Lower lobe of right lung (tissue), 2 donors: ENCODE measurements at regions not wholly inside any gene's neighbourhood (a gene's known extent, or its start where the extent isn't known, plus 50 kb on each side); places are given as distances from the start of the nearest gene placed in this dataset.
A peak's percentile ranks its signal among the peaks of the same experiment; 100 is the strongest.
"Not testable (repeated sequence)": the region's sequence is repeated elsewhere in the genome, so short reads cannot be mapped to it uniquely, and the experiment has no call there.

Experiments
- ATAC-seq, 2 donors: fragments of 200-7000 bp; cut with Tn5 transposase; one replicate each; pipeline ENCODE4 v1.9.1; 2020 to 2022; ENCODE audit warnings: mild to moderate bottlenecking in 2 of 2, moderate library complexity in 2 of 2
- DNase-seq: peaks from one replicate; pipeline ENCODE4 v3.0.0-alpha.2; 2020
- H3K27ac ChIP-seq: fragments of 200-600 bp; one replicate; pipeline ENCODE4 v1.8.0; 2022
- H3K27me3 ChIP-seq: fragments of 200-600 bp; one replicate; pipeline ENCODE4 v1.8.0; 2022; ENCODE audit warnings: low read depth
- H3K36me3 ChIP-seq: fragments of 200-600 bp; one replicate; pipeline ENCODE4 v1.8.0; 2022; ENCODE audit warnings: mild to moderate bottlenecking
- H3K4me1 ChIP-seq: fragments of 200-600 bp; one replicate; pipeline ENCODE4 v1.8.0; 2022
- H3K4me3 ChIP-seq: fragments of 200-600 bp; one replicate; pipeline ENCODE4 v1.8.0; 2022; ENCODE audit warnings: mild to moderate bottlenecking
- H3K9me3 ChIP-seq: fragments of 200-600 bp; one replicate; pipeline ENCODE4 v1.8.0; 2022
- CTCF ChIP-seq: fragments of 200-600 bp; IDR thresholded peaks from one replicate; pipeline ENCODE4 v1.8.0; 2022; ENCODE audit warnings: antibody characterized with exemption, mild to moderate bottlenecking
- intact Hi-C: fragments of 100-400 bp; cut with DNase I; formaldehyde crosslinking; loops from one replicate; pipeline ENCODE4 v1.11.0; 2022
- donor health status: DM: no; HTN: yes; CAD: no; lungs with severe emphysema.

GRCh38 chr6:164051427-164051826 lies 636.9 kb downstream of the QKI start:
- ATAC-seq (no peak), DNase-seq (no peak)
- intact Hi-C loops = no loop called here
- no peaks in the 10 kb centered on the region for H3K4me1 ChIP-seq
- no peaks in the 10 kb centered on the region for H3K36me3 ChIP-seq
- H3K27me3 ChIP-seq = no peaks in the 10 kb centered on the region
- H3K4me3 ChIP-seq = no peak overlapping the region
- H3K27ac ChIP-seq = no peak overlapping the region
- no peaks in the 10 kb centered on the region for H3K9me3 ChIP-seq
- no peak for TF ChIP-seq CTCF

- Histone ChIP-seq H3K36me3 (no peaks in the 10 kb centered on the region), H3K4me1 (no peaks in the 10 kb centered on the region), H3K27me3 (no peaks in the 10 kb centered on the region), H3K27ac (no peak overlapping the region), H3K4me3 (no peak overlapping the region), H3K9me3 (no peaks in the 10 kb centered on the region)
- DNase-seq = no peak
- TF ChIP-seq CTCF = no peak
- intact Hi-C loops = no loop called here
- ATAC-seq = no peak
These were observed 635.0 kb downstream of the QKI start for GRCh38 chr6:164049517-164049988.

GRCh38 chr6:164048840-164049516 lies 634.5 kb downstream of the QKI start:
- DNase-seq (no peak), ATAC-seq (no peak)
- Histone ChIP-seq H3K4me3 (no peak overlapping the region), H3K27ac (no peak overlapping the region), H3K36me3 (no peaks in the 10 kb centered on the region), H3K27me3 (no peaks in the 10 kb centered on the region), H3K9me3 (no peaks in the 10 kb centered on the region), H3K4me1 (no peaks in the 10 kb centered on the region)
- intact Hi-C loops = no loop called here
- no peak for TF ChIP-seq CTCF

- intact Hi-C loops = no loop called here
- no peak for DNase-seq
- TF ChIP-seq CTCF = no peak
- H3K27me3 ChIP-seq = no peaks in the 10 kb centered on the region
- no peak for ATAC-seq
- H3K4me3 ChIP-seq = no peak overlapping the region
- H3K9me3 ChIP-seq = no peaks in the 10 kb centered on the region
- H3K27ac ChIP-seq = no peak overlapping the region
- H3K4me1 ChIP-seq = no peaks in the 10 kb centered on the region
- H3K36me3 ChIP-seq = no peaks in the 10 kb centered on the region
These were observed 630.6 kb downstream of the QKI start for GRCh38 chr6:164045082-164045481.

- H3K27me3 ChIP-seq, DNase-seq, intact Hi-C loops, H3K27ac ChIP-seq, ATAC-seq, H3K36me3 ChIP-seq, H3K4me3 ChIP-seq, H3K9me3 ChIP-seq, H3K4me1 ChIP-seq: not testable (repeated sequence)
These were observed 629.1 kb downstream of the QKI start for GRCh38 chr6:164043656-164044055.

- Histone ChIP-seq H3K27ac (no peak overlapping the region), H3K36me3 (no peaks in the 10 kb centered on the region), H3K9me3 (no peaks in the 10 kb centered on the region), H3K4me1 (no peaks in the 10 kb centered on the region), H3K4me3 (no peak overlapping the region), H3K27me3 (no peaks in the 10 kb centered on the region)
- TF ChIP-seq CTCF = no peak
- ATAC-seq (peak in 1 of 2 donors; percentile 72), DNase-seq (no peak)
- intact Hi-C loops = no loop called here
These were observed 627.7 kb downstream of the QKI start for GRCh38 chr6:164042212-164042611.
